ENCODE measurements at regions not wholly inside any gene's neighbourhood (a gene's known extent, or its start where the extent isn't known, plus 50 kb on each side); places are given as distances from the start of the nearest gene placed in this dataset.

DNA sequence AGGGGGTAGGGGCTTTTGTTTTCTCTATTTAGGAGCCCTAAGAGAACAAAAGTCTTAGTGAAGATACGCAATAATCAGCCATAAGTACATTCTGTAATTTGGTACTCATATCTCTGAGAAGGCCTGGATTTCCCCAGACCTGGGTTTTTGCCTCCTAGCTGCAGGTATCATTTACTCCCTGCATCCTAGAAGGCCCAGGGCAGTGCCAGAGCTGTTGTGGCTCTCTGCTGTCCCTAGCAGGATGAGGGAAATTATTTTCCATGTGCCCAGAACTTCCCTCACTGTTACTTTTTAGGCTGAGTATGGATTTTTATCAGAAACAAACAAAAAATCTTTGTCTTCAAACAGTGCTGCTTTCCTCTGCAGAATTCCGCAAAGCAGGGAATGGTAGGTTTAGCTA, 192.5 kb upstream of the SYT1 start:
- H3K27me3 ChIP-seq (ENCODE audit: insufficient read depth, low read length): peaks cover 10% of the 10 kb centered on the region; the same call in 1 of the 2 replicates
- no peak overlapping the region for H3K9ac ChIP-seq (ENCODE audit: low read depth, low read length)
- H3K36me3 ChIP-seq (ENCODE audit: insufficient read depth, low read depth, low read length): no peaks in the 10 kb centered on the region
- H3K4me1 ChIP-seq (ENCODE audit: insufficient read depth, low read length): no peaks in the 10 kb centered on the region
- no peak overlapping the region for H3K4me3 ChIP-seq (ENCODE audit: low read length)
- no peak overlapping the region for H3K27ac ChIP-seq (ENCODE audit: low read length)
- H3K9me3 ChIP-seq (ENCODE audit: insufficient read depth, low read depth, low read length): no peaks in the 10 kb centered on the region

- H3K4me1 ChIP-seq (ENCODE audit: insufficient read depth, low read length): no peaks in the 10 kb centered on the region
- no peaks in the 10 kb centered on the region for H3K27me3 ChIP-seq (ENCODE audit: insufficient read depth, low read length)
- no peak overlapping the region for H3K27ac ChIP-seq (ENCODE audit: low read length)
- no peak overlapping the region for H3K9ac ChIP-seq (ENCODE audit: low read depth, low read length)
- H3K36me3 ChIP-seq (ENCODE audit: insufficient read depth, low read depth, low read length): no peaks in the 10 kb centered on the region
- no peaks in the 10 kb centered on the region for H3K9me3 ChIP-seq (ENCODE audit: insufficient read depth, low read depth, low read length)
- no peak overlapping the region for H3K4me3 ChIP-seq (ENCODE audit: low read length)
Measured at GRCh38 chr12:78674311-78675090, 190.1 kb upstream of the SYT1 start.

DNA sequence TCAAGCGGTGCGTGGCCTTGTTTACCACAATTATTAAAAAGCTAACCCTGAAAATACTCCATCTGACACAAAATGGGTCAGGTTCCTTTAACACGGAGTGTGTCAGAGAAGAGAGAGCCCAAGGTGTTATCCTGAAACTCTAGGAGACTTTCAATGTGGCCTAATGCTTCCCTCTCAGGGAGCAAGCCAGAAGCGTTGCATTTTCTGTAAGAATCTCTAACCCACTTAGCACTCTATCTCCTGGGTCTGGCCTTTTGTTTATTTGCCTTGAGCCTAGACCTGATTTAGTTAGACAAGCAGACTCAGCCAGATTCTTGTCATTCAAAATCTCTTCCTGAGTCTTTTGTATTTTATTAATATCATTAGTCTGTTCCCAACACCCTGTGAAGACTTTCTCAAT, 184.0 kb upstream of the SYT1 start:
- Histone ChIP-seq H3K27ac (ENCODE audit: low read length) (no peak overlapping the region), H3K9me3 (ENCODE audit: insufficient read depth, low read depth, low read length) (no peaks in the 10 kb centered on the region), H3K9ac (ENCODE audit: low read depth, low read length) (no peak overlapping the region), H3K4me1 (ENCODE audit: insufficient read depth, low read length) (no peaks in the 10 kb centered on the region), H3K36me3 (ENCODE audit: insufficient read depth, low read depth, low read length) (no peaks in the 10 kb centered on the region), H3K27me3 (ENCODE audit: insufficient read depth, low read length) (no peaks in the 10 kb centered on the region), H3K4me3 (ENCODE audit: low read length) (no peak overlapping the region)

- Histone ChIP-seq H3K9me3 (ENCODE audit: insufficient read depth, low read depth, low read length) (no peaks in the 10 kb centered on the region), H3K9ac (ENCODE audit: low read depth, low read length) (no peak overlapping the region), H3K36me3 (ENCODE audit: insufficient read depth, low read depth, low read length) (no peaks in the 10 kb centered on the region), H3K4me1 (ENCODE audit: insufficient read depth, low read length) (no peaks in the 10 kb centered on the region), H3K4me3 (ENCODE audit: low read length) (no peak overlapping the region), H3K27me3 (ENCODE audit: insufficient read depth, low read length) (no peaks in the 10 kb centered on the region), H3K27ac (ENCODE audit: low read length) (no peak overlapping the region)
Measured at GRCh38 chr12:78683031-78683430, 181.5 kb upstream of the SYT1 start.

DNA sequence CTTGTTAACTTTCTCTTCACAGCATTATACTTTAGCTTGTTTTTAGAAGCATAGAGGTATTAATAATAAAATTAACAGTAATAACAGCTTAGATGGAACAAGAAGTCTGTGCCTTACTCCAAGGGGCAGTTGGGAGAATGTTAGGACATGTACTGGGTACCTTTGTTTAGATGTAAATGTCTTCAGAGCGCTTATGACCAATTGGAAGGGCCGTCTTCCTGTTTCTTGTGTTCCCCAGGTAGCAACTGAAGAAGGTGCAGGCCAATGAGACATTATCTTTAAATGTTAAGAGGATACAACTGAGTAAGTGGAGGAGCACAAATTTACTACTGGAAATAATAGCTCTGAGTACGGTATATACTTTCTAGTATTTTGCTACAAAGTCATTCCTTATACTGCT, 180.9 kb upstream of the SYT1 start:
- no peak overlapping the region for H3K9ac ChIP-seq (ENCODE audit: low read depth, low read length)
- no peak overlapping the region for H3K27ac ChIP-seq (ENCODE audit: low read length)
- H3K4me1 ChIP-seq (ENCODE audit: insufficient read depth, low read length): no peaks in the 10 kb centered on the region
- H3K27me3 ChIP-seq (ENCODE audit: insufficient read depth, low read length): no peaks in the 10 kb centered on the region
- H3K4me3 ChIP-seq (ENCODE audit: low read length): no peak overlapping the region
- H3K36me3 ChIP-seq (ENCODE audit: insufficient read depth, low read depth, low read length): no peaks in the 10 kb centered on the region
- no peaks in the 10 kb centered on the region for H3K9me3 ChIP-seq (ENCODE audit: insufficient read depth, low read depth, low read length)

DNA sequence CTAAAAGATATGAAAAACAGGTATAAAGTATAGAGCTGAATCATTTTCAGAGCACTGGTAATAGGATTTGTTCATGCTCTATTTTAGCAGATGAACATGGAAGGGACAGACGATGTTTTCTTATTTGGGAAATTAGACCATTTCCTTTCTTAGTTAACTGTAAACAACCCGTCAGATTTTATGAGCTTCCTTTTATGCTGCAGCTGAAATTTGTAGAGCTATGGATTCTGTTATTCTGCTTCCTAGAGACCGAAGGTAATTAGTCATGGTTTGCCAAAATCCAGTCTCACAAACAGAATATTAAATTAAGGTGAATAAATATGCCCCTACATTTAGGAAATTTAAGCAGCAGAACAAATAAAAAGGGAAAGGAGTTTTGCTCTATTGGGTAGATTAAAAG, 180.2 kb upstream of the SYT1 start:
- Histone ChIP-seq H3K4me3 (ENCODE audit: low read length) (no peak overlapping the region), H3K9ac (ENCODE audit: low read depth, low read length) (no peak overlapping the region), H3K4me1 (ENCODE audit: insufficient read depth, low read length) (no peaks in the 10 kb centered on the region), H3K27me3 (ENCODE audit: insufficient read depth, low read length) (no peaks in the 10 kb centered on the region), H3K9me3 (ENCODE audit: insufficient read depth, low read depth, low read length) (no peaks in the 10 kb centered on the region), H3K27ac (ENCODE audit: low read length) (no peak overlapping the region), H3K36me3 (ENCODE audit: insufficient read depth, low read depth, low read length) (no peaks in the 10 kb centered on the region)

DNA sequence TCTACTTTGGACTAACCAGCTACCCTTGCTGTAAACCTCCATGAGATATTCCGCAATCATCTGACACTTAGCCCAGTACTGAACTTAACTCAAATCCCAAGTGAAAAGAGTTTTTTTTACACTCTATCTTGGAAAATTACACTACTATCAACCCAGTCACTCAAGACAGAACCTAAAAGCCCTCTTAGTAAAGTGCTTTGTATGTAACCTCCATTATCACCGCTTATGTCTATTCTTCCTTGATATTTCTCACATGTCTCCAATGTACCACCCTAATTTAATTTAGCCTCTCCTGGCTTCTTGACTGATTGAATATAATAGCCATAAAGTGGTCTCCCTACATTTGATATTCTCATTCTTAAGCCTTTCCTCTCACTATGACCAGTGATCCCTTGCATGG, 168.8 kb upstream of the SYT1 start:
- Histone ChIP-seq H3K4me3 (ENCODE audit: low read length) (no peak overlapping the region), H3K9ac (ENCODE audit: low read depth, low read length) (no peak overlapping the region), H3K27me3 (ENCODE audit: insufficient read depth, low read length) (no peaks in the 10 kb centered on the region), H3K4me1 (ENCODE audit: insufficient read depth, low read length) (no peaks in the 10 kb centered on the region), H3K36me3 (ENCODE audit: insufficient read depth, low read depth, low read length) (no peaks in the 10 kb centered on the region), H3K9me3 (ENCODE audit: insufficient read depth, low read depth, low read length) (peaks cover 11% of the 10 kb centered on the region), H3K27ac (ENCODE audit: low read length) (no peak overlapping the region)

- peaks cover 11% of the 10 kb centered on the region for H3K9me3 ChIP-seq (ENCODE audit: insufficient read depth, low read depth, low read length)
- no peak overlapping the region for H3K27ac ChIP-seq (ENCODE audit: low read length)
Measured at GRCh38 chr12:78696267-78696666, 168.3 kb upstream of the SYT1 start.

GRCh38 chr12:78697817-78698415, 166.7 kb upstream of the SYT1 start:
- H3K4me3 ChIP-seq (ENCODE audit: low read length): no peak overlapping the region
- H3K4me1 ChIP-seq (ENCODE audit: insufficient read depth, low read length): no peaks in the 10 kb centered on the region
- no peak overlapping the region for H3K27ac ChIP-seq (ENCODE audit: low read length)
- no peaks in the 10 kb centered on the region for H3K27me3 ChIP-seq (ENCODE audit: insufficient read depth, low read length)
- H3K9me3 ChIP-seq (ENCODE audit: insufficient read depth, low read depth, low read length): peaks cover 11% of the 10 kb centered on the region
- no peaks in the 10 kb centered on the region for H3K36me3 ChIP-seq (ENCODE audit: insufficient read depth, low read depth, low read length)
- no peak overlapping the region for H3K9ac ChIP-seq (ENCODE audit: low read depth, low read length)

More at GRCh38 chr12:78696267-78696666, 168.3 kb upstream of the SYT1 start:
- Histone ChIP-seq H3K36me3 (ENCODE audit: insufficient read depth, low read depth, low read length) (no peaks in the 10 kb centered on the region), H3K4me1 (ENCODE audit: insufficient read depth, low read length) (no peaks in the 10 kb centered on the region), H3K4me3 (ENCODE audit: low read length) (no peak overlapping the region), H3K27me3 (ENCODE audit: insufficient read depth, low read length) (no peaks in the 10 kb centered on the region), H3K9ac (ENCODE audit: low read depth, low read length) (no peak overlapping the region)

DNA sequence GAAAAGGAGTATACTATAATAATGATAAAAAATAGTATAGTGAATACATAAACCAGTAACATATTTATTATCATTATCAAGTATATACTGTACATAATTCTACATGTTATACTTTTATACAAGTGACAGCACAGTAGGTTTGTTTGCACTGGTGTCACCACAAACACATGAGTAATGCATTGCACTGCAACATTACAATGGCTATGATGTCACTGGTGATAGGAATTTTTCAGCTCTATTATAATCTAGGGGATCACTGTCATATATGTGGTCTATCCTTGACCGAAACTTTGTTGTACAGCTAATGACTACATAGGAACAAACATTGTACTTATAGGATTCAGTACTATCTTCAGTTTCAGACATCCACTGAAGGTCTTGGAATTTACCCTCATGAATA, 165.8 kb upstream of the SYT1 start:
- no peak overlapping the region for H3K27ac ChIP-seq (ENCODE audit: low read length)
- H3K4me3 ChIP-seq (ENCODE audit: low read length): no peak overlapping the region
- no peaks in the 10 kb centered on the region for H3K27me3 ChIP-seq (ENCODE audit: insufficient read depth, low read length)
- no peaks in the 10 kb centered on the region for H3K4me1 ChIP-seq (ENCODE audit: insufficient read depth, low read length)
- H3K9me3 ChIP-seq (ENCODE audit: insufficient read depth, low read depth, low read length): peaks cover 4% of the 10 kb centered on the region; the same call in 1 of the 2 replicates
- no peaks in the 10 kb centered on the region for H3K36me3 ChIP-seq (ENCODE audit: insufficient read depth, low read depth, low read length)
- H3K9ac ChIP-seq (ENCODE audit: low read depth, low read length): no peak overlapping the region

DNA sequence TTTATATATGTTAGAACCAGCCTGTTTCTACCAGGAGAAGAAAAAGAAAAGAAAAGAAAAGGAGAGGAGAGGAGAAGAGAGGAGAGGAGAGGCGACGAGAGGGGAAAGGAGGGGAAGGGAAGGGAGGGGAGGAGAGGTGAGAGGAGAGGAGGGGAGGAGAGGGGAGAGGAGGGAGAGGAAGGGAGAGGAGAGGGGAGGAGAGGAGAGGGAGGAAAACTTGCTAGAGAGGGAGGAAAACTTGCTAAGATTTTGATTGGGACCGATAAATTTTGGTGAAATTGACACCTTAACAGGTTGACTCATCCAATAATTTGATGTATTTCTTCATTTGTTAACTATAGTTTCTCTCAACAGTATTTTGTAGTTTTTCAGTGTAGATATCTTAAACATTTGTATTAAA, 164.0 kb upstream of the SYT1 start:
- Histone ChIP-seq H3K4me3 (ENCODE audit: low read length) (no peak overlapping the region), H3K9ac (ENCODE audit: low read depth, low read length) (no peak overlapping the region), H3K9me3 (ENCODE audit: insufficient read depth, low read depth, low read length) (no peaks in the 10 kb centered on the region), H3K27me3 (ENCODE audit: insufficient read depth, low read length) (no peaks in the 10 kb centered on the region), H3K27ac (ENCODE audit: low read length) (no peak overlapping the region), H3K4me1 (ENCODE audit: insufficient read depth, low read length) (no peaks in the 10 kb centered on the region), H3K36me3 (ENCODE audit: insufficient read depth, low read depth, low read length) (no peaks in the 10 kb centered on the region)

DNA sequence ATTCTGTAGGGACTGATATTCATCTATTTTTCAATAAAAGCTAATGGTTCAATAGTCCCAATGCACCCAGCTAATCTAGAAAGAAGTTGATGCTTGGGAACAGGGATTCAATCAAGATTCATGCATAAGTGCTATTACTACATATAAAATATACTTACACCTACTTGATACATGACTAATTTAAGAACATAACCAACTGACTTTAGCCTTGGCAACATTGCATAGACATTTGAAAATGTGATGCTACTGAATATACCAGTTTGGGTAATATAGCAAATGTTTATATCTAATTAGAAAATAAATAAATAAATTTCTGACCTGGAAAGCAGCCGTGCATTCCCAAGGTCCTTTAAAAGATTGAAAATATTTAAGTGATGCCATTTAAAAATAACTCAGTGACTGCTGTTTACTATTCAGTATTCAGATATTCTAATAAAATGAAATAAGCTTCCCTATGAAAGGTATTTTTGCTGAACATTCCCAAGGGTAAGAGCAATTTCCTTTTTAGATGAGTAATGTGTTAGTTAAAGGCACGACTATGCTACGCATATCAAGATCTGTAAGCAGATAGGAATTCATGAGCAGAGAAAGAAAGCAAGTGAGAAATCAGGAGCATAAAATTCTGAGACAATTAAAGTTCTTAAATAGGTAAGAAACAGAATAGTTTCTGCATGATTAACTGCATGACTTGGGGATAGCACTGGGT, 160.6 kb upstream of the SYT1 start:
- Histone ChIP-seq H3K27me3 (ENCODE audit: insufficient read depth, low read length) (no peaks in the 10 kb centered on the region), H3K36me3 (ENCODE audit: insufficient read depth, low read depth, low read length) (no peaks in the 10 kb centered on the region), H3K4me3 (ENCODE audit: low read length) (no peak overlapping the region), H3K27ac (ENCODE audit: low read length) (no peak overlapping the region), H3K9me3 (ENCODE audit: insufficient read depth, low read depth, low read length) (no peaks in the 10 kb centered on the region), H3K4me1 (ENCODE audit: insufficient read depth, low read length) (no peaks in the 10 kb centered on the region), H3K9ac (ENCODE audit: low read depth, low read length) (no peak overlapping the region)
